HG02840 (cell line): ENCODE measurements at regions not wholly inside any gene's neighbourhood (a gene's known extent, or its start where the extent isn't known, plus 50 kb on each side); places are given as distances from the start of the nearest gene placed in this dataset.
"Not testable (repeated sequence)": the region's sequence is repeated elsewhere in the genome, so short reads cannot be mapped to it uniquely, and the experiment has no call there.

Source experiments
- ATAC-seq: cut with Tn5 transposase; IDR thresholded peaks from one replicate; pipeline ENCODE4 v1.9.1; 2021; ENCODE audit warnings: mild to moderate bottlenecking, moderate library complexity, moderate number of reproducible peaks; ENCODE audit not compliant: unreplicated experiment, low FRiP score

DNA sequence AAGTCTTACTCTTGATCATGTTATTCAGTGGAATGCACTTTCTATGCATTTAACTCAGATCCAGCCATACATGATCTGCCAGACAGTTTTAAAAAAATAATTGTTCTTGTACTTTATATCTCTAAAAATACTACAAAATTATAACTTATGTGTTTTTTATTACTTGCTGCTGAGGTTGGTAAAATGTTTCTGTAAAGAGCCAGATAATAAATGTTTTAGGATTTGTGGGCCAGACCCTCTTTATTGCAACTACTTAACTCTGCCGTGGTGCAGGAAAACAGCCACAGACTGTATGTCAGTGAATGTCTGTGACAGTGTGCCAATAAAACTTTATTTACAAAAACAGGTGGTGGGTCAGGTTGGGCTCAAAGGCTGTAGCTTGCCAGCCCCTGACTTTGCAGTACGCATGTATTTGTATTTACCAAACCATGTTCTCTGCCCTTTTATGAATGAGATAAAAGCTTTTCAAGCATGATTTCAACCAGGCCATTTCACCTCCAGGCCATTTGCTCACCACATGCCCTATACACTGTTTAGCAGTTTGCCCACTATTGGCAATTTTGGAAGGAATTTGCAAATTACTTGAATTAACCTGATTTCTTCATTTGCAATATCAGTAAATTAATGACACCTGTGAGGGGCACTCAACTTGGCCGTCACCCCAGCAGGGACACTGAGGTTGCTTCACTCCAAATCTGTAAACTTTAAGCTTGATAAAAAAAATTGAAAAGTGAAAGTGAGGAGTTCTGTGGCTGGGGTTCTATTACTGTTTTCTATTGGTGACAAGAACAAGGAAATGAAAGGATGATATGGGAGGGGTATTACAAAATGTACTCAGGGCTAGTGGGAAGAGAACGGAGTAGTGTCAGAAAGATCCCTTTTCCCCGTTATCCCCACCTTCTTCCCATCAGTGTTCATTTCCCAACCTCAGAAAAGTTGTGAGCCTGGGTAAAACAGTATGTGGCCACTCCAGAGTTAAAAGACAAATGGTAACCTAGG, 133.4 kb downstream of the CEBPB start:
- no peak for ATAC-seq

DNA sequence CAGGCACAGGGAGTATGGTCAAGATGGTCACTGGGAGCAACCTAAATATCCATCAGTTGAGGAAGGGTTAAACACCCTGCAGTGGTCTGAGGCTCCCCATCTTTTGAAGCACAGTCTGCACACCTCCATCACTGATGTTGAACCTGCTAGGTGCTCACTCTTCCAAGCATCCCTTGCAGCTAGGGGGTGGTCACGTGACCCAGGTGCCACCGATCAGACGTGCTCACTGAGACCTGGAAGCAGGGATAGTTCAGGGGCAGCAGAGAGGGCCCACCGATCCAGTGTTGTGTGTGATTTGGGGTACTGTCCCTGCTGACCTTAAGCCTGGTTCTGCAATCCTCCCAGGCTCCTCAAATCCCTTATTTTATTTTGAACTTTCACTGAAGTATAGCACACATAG, 134.6 kb downstream of the CEBPB start:
- no peak for ATAC-seq

DNA sequence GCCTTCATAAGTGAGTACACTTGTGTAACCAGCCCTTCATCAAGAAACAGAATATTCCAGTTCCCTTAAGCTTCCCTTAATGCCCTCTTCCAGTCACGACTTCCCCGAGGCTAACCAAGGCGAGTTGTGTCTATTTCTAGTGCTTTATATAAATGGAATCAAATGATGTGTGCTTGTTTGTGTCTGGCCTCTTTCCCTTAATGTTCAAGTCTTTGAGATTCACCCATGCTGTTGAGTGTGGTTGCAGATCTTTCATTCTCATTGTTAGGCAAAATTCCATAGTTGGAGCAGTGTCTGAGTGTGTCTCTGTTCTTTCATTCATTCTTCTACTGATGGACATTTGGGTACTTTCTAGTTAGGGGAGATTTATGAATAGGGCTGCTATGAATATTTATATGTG, 135.0 kb downstream of the CEBPB start:
- no peak for ATAC-seq

DNA sequence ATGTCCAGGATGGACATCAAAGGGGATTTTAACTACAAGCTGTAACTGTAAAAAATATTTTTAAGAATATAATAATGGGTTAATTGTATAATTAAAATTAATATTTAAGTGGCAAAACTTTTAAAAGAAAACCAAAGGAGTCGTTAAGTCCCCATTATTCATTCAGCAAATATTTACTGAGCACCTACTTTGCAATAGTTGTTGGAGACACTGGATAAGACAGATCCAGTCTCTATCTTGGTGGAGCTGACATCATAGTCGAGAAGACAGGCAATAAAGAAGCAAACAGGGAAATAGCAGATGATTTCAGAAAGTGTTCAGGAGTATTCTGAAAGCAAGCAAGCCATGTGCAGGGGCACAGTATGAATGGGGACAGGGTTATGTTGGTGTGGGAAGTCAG, 137.0 kb downstream of the CEBPB start:
- no peak for ATAC-seq

DNA sequence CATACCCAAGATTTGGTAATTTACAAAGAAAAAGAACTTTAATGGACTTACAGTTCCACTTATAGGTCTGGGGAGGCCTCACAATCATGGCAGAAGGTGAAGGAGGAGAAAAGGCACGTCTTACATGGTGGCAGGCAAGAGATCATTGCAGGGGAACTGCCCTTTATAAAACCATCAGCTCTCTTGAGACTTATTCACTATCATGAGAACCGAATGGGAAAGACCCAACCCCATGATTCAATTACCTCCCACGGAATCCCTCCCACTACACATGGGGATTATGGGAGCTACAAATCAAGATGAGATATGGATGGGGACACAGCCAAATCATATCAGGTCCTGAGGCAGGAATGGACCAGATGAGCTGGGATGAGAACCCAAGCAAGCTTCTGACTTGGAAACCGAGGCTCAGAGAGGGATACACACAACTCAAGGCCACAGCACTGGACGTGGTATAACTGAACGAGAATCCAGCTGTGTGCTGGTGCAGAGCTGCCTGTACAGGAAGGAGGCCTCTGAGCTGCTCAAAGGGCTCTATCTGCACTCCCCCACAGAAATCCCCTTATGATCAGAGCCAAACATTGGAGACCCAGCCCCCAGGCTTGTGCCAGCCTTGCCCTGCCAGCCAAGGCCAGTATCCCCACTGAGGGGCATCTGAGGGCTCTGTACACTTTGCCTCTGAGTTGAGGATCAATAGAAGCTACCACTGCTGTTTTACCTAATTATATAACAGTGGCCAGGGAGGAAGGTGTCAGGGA, 137.8 kb downstream of the CEBPB start:
- ATAC-seq, result no peak

DNA sequence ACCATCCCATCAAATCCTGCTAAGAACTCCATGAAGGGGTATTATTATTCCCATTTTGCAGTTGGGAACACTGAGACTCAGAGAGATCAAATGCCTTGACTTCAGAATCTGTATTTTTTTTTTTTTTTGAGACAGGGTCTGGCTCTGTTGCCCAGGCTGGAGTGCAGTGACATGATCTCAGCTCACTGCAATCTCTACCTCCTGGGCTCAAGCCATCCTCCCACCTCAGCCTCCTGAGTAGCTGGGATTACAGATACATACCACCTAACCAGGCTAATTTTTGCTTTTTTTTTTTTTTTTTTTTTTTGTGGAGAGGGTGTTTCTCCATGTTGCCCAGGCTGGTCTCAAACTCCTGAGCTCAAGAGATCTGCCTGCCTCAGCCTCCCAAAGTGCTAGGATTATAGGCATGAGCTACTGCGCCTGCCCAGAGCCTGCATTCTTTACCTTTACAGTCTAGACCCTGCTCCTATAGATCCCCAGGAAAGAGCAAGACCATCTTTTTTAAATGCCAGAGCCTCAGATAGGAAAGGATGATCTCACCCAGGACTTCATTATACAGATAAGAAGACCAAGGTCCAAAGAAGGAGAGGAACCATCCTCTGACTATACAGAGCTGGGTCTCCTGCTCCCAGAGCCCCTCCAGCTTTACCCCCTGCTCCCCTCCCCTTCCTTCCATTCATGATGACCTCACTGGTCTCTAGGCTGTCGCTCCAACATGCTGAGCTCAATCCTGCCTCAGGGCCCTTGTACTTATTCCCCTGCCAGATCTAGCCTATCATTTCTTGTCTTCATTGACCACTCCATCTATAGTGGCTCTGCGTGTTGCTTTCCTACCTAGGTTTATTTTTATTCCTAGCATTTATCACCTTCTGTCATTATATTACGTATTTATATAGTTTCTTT, 138.6 kb downstream of the CEBPB start:
- no peak for ATAC-seq

DNA sequence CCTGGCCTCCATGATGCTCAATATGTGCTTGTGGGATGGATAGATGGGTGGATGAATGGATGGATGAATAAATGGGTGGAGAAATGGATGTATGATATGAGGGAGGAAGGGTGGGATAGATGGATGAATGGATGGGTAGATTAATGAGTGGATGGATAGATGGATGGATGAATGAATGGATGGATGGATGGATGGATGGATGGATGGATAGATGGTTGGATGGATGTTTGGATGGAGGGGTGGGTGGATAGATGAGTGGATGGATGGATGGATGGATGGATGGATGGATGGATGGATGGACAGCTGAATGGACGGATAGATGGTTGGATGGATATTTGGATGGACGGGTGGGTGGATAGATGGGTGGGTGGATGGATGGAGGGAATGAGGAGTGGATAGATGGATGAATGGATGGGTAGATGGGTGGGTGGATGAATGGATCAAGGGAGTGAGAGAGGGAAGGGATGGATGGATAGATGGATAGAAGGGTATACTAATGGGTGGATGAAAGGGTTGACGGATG, 139.4 kb downstream of the CEBPB start:
- no peak for ATAC-seq

DNA sequence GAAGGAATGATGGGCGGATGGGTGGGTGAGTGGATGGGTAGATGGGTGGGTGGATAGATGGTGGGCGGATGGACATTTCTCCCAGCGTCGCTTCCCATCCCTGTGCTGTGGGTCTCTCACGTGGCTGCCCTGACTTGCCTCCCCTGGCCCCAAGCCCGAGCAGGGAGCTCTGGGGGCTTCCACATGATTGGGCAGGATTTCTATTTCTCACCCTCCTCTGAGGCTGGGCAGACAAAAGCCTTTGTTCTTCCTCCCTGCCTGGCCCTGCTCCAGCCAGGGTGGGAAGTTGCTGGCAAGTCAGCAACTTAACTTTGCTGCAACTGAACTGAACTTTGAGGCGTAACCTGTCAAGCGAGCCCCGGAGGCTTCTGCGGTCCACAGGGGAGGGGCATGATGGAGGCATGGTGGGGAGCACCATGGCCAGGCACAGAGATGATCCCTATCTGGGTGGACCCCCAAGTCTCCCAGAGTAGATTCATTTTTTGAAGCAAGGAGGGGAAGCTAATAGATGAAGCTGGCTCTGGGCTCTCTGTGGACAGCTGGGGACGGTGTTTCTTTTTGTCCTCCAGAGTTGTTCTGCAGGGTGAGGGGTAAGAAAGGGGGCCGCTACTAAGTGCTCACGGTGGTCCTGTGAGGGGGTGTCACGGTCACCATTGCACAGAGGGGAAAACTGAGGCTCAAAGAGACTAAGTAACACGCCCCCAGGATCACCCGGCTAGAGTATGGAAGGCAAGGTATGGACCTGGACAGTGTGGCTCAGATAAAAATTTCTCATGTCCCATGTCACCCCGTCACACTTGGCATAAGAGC, 140.1 kb downstream of the CEBPB start:
- no peak for ATAC-seq

DNA sequence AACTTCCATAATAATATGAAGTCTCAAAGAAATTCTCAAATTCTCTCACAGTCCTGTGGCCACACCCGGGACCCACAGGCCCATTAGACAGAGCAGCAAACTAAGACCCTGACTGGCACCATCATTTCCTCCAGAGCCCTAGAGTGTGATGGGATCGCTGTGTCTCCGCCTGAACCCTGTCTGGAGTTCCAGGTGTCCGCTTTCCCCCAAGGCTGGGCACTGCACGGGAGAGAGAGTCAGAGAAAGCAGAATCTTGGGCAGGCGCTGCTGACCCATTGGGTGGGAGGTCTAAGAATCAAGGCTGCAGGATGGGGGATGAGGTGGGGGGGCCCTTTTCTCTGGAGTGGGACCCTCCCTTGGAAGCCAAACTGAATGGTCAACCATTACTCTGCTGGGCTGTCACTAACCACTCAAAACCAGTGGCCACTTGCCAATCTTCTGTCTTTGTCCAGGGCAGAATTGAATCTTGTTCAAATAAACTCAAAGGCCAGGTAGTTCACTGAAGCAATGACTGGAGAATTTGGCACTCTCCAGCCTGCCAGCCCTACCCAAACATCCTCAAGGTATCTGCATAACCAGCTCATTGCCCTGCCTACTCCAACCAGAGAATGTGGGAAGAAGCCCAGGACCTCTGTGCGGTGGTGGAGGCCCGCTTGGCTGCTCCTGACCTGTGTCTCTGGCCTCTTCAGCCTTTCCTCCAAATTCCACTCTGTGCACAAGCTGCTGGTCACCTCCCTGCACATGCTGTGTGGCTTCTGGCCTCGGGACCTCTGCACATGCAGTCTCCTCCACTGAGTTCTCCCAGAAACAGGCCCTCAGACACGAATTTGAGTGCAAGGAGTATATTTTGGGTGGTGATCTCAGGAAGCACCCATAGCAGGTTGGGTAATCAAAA, 141.1 kb downstream of the CEBPB start:
- ATAC-seq, result no peak

DNA sequence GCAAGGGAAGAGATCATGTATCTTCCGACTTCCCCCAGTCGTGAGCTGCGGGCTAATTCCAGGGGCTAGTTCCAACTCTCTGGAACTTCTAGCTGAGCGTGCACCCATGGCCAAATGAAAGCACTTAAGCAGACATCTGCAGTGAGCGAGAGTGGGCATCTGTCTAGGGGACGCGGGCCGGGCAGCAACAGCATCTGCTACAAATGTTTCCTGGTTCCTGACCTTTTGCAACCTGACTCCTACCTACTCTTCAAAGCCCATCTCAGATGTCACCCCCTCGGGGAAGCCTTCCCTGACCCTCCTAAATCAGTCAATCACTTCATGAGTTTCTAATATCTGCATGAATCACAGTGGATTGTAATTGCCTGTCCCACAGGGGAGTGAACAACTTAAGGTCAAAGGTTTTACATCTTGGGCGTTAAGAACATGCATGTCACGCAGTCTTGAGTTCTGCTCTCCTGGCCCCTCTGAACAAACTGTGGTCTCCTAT, 141.9 kb downstream of the CEBPB start:
- ATAC-seq, result no peak

DNA sequence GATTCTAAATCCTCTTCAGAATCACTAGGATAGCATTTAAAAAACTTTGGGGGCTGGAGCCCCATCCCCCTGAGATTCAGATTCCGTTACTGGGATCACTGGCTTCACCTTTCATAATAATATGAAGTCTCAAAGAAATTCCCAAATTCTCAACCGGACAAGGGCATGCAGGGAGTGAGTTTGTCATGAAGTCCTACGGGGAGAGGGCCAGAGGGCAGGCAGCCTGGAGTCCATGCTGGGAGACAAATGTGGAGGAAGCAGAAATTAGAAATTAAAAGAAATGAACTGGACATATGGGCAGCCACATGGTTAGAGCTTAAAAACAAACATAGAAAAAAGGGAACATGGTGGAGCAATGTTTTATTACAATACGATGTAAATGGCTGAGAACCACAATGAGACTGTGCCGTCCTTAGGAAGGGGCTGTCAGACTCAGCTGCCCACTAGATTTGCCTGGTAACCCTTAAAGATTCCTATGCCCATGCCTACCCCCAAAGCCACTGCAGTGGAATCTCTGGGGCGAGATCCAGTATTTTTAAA, 142.6 kb downstream of the CEBPB start:
- no peak for ATAC-seq

DNA sequence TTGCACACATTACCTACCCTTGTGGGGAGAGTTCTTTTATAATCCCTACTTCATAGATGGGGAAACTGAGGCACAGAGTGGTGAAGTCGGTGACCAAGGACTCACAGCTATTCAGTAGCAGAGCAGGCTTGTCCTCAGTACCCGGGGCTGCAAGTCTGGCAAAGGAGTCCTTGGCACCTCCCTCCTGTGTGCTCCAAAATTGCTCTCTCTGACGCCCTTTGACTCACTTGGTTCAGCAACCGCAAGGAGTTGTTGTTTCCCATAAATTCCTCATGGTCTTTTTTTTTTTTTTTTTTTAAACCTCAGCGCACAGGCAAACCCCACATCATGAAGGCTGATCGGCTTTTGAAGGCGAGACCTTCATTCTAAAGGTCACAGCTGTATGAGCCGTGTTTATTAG, 143.2 kb downstream of the CEBPB start:
- ATAC-seq, result no peak

DNA sequence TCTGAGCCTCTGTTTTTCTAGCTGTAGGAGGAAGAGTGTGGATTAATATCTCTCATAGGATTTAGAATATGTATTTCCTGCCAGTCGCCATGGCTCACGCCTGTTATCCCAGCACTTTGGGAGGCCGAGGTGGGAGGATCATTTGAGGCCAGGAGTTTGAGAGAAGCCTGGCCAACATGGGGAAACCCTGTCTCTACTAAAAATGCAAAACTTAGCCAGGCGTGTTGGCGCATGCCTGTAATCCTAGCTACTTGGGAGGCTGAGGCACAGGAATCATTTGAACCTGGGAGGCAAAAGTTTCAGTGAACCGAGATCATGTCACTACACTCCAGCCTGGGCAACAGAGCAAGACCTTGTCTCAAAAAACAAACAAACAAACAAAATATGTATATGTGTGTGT, 143.9 kb downstream of the CEBPB start:
- not testable (repeated sequence) for ATAC-seq

DNA sequence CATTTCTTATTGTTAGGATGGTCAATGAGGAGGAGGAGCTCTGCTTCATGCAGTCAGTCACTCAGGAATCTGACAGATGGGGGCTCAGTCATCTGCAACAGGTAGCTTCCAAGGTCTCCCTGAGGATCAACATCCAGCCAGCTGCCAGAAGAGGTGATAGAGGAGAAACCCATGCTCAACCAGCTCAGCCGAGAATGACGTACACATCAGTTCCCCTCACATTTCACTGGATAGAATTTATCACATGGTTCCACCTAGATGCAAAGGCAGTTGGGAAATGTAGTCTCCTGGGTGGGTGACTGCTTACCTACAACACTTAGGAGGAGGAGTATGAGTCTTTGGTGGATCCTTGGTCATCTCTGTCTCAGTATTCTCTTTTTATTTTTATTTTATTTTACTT, 144.5 kb downstream of the CEBPB start:
- no peak for ATAC-seq

DNA sequence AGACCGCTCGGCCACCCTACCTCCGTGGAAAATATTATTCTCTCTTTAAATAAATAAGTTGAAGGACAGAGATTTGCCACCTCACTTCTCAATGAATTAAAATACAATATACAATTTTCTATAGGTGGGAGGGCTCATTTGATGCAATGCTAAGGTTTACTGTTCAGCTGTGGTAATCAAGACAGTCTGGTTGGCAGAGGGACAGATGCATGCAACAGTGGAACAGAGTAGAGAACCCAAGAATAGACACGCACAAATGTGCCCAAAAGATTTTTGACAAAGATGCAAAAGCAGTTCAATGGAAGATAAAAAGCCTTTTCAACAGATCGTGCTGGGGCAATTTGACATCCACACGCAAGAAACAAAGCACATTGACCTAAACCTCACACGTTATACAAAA, 145.2 kb downstream of the CEBPB start:
- ATAC-seq, result no peak

DNA sequence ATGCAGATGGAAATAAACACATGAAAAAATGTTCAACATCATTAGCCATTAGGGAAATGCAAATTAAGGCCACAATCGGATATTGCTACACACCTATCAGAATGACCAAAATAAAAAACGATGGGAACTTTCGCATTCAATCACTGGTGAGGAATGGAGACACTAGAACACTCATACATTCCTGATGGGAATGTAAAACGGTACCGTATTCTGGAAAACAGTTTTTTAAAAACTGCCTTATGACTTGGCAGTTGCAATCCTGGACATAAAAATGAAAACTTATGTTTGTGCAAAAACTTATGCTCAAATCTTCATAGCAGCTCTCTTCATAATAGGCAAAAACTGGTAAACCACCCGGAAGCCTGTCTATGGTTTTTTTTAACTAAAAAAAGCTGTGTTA, 146.0 kb downstream of the CEBPB start:
- ATAC-seq, result no peak

DNA sequence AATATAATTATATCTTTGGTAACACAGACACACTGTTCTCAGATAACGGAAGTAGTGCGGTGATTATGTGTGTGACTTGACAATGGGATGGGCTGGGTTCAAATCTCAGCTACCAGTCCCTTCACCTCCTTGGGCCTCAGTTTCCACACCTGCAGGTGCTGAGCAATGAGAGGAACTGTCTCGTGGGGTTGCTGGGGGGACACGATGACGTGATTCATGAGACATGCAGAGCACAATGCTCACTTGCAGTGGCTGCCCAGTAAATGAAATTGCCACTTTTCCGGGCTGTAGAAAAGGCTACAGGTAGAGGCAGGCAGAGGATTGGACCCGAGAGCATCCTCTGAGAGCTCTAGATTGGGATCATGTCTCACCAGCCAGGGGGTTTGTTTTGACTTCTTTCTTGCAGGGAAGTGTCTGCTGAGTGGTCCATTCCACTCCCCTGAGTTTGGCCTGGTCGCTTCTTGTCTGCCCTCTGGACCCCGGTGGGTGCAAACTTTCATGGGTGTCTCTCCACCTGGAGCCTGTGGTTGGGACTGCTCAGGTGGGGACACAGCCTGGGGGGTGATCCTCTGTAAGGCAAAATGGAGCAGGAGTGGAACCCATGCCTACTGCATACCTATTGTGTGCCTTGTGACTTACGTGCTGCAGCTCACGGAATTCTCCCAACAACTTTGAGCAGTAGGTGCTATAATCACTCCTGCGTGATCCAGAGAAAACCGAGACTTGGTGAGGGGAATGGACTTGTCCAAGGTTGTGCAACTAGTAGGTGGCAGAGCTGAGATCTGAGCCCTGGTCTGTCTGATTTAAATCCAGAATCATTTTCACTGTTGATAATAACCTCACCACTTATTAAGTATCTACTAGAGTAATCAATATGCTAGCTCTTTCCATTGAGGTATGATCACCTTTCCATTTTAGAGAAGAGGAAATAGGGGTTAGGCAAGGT, 147.2 kb downstream of the CEBPB start:
- ATAC-seq, result no peak
